ENCODE measurements at regions not wholly inside any gene's neighbourhood (a gene's known extent, or its start where the extent isn't known, plus 50 kb on each side); places are given as distances from the start of the nearest gene placed in this dataset.

GRCh38 chr3:144875211-144875610 lies 903.6 kb downstream of the DIPK2A start:
- TF ChIP-seq POLR2A (IDR thresholded peaks at IDR 0.05) (no peak), EP300 (IDR thresholded peaks at IDR 0.05) (no peak), CTCF (IDR thresholded peaks at IDR 0.05) (no peak)
- no peaks in the 10 kb centered on the region for H3K27me3 ChIP-seq
- H3K4me1 ChIP-seq = no peaks in the 10 kb centered on the region
- no peak for DNase-seq (ENCODE audit: low spot score in 2 of 2)
- no peak overlapping the region for H3K4me3 ChIP-seq
- no peak overlapping the region for H3K27ac ChIP-seq
- H3K9me3 ChIP-seq = no peaks in the 10 kb centered on the region
- no peaks in the 10 kb centered on the region for H3K36me3 ChIP-seq

- 92 to 95% methylated on average over 9 of the region's 9 CpGs for WGBS, 2 donors
- Histone ChIP-seq H3K9me3 (no peaks in the 10 kb centered on the region), H3K36me3 (no peaks in the 10 kb centered on the region), H3K27me3 (no peaks in the 10 kb centered on the region), H3K27ac (no peak overlapping the region), H3K4me3 (no peak overlapping the region), H3K4me1 (no peaks in the 10 kb centered on the region)
- no peak for DNase-seq (ENCODE audit: low spot score in 2 of 2)
- TF ChIP-seq POLR2A (IDR thresholded peaks at IDR 0.05) (no peak), CTCF (IDR thresholded peaks at IDR 0.05) (no peak), EP300 (IDR thresholded peaks at IDR 0.05) (no peak)
These were observed 905.7 kb downstream of the DIPK2A start for GRCh38 chr3:144877356-144877755.

GRCh38 chr3:144879701-144880100 lies 908.1 kb downstream of the DIPK2A start:
- Histone ChIP-seq H3K4me1 (no peaks in the 10 kb centered on the region), H3K9me3 (no peaks in the 10 kb centered on the region), H3K27me3 (no peaks in the 10 kb centered on the region), H3K27ac (no peak overlapping the region), H3K4me3 (no peak overlapping the region), H3K36me3 (no peaks in the 10 kb centered on the region)
- no peak for DNase-seq (ENCODE audit: low spot score in 2 of 2)
- no peak for TF ChIP-seq POLR2A (IDR thresholded peaks at IDR 0.05)
- no peak for TF ChIP-seq EP300 (IDR thresholded peaks at IDR 0.05)
- TF ChIP-seq CTCF (IDR thresholded peaks at IDR 0.05) = no peak
- 83 to 87% methylated on average over 3 of the region's 3 CpGs for WGBS, 2 donors

- H3K4me1 ChIP-seq = no peaks in the 10 kb centered on the region
- H3K27me3 ChIP-seq = no peaks in the 10 kb centered on the region
- no peak for DNase-seq (ENCODE audit: low spot score in 2 of 2)
- no peaks in the 10 kb centered on the region for H3K36me3 ChIP-seq
- no peak for TF ChIP-seq CTCF (IDR thresholded peaks at IDR 0.05)
- H3K4me3 ChIP-seq = no peak overlapping the region
- H3K9me3 ChIP-seq = no peaks in the 10 kb centered on the region
- no peak overlapping the region for H3K27ac ChIP-seq
- WGBS, 2 donors = 86 to 94% methylated on average over 5 of the region's 5 CpGs
These were observed 922.4 kb downstream of the DIPK2A start for GRCh38 chr3:144893980-144894379.

- Histone ChIP-seq H3K27me3 (no peaks in the 10 kb centered on the region), H3K36me3 (no peaks in the 10 kb centered on the region), H3K4me1 (no peaks in the 10 kb centered on the region), H3K9me3 (no peaks in the 10 kb centered on the region), H3K4me3 (no peak overlapping the region), H3K27ac (no peak overlapping the region)
- 70 to 75% methylated on average over 2 of the region's 2 CpGs for WGBS, 2 donors
- no peak for DNase-seq (ENCODE audit: low spot score in 2 of 2)
- TF ChIP-seq CTCF (IDR thresholded peaks at IDR 0.05) (no peak), POLR2A (IDR thresholded peaks at IDR 0.05) (no peak), EP300 (IDR thresholded peaks at IDR 0.05) (no peak)
These were observed 923.0 kb downstream of the DIPK2A start for GRCh38 chr3:144894576-144894975.

Measured in tibial nerve (tissue), 4 donors.